K562 (cell line): ENCODE measurements at regions not wholly inside any gene's neighbourhood (a gene's known extent, or its start where the extent isn't known, plus 50 kb on each side); places are given as distances from the start of the nearest gene placed in this dataset.

Experiments
- CBFB ChIP-seq: sonication (generic); formaldehyde crosslinking; IDR thresholded peaks from 2 replicates; pipeline ENCODE4 v1.4.0; 2020; ENCODE audit warnings: mild to moderate bottlenecking, missing genetic modification reagents
- CBX1 ChIP-seq: sonication (generic); IDR thresholded peaks from 2 replicates; pipeline ENCODE4 v1.6.1; 2016; ENCODE audit warnings: antibody characterized with exemption, low read depth, mild to moderate bottlenecking
- CREB5 ChIP-seq: fragments of 250-450 bp; sonication (Bioruptor Pico); IDR thresholded peaks from 2 replicates; pipeline ENCODE4 v1.5.0; 2020; ENCODE audit warnings: mild to moderate bottlenecking
- EP300 ChIP-seq: IDR thresholded peaks from 2 replicates; pipeline ENCODE4 v1.6.1; 2012; ENCODE audit warnings: low read length, improper control_type of control experiment
- GTF2A2 ChIP-seq: IDR thresholded peaks from 2 replicates; pipeline ENCODE4 v1.6.1; 2016; ENCODE audit warnings: mild to moderate bottlenecking, missing genetic modification characterization, missing compliant biosample characterization
- GTF2F1 ChIP-seq: IDR thresholded peaks from 2 replicates; pipeline ENCODE4 v1.6.1; 2011; ENCODE audit warnings: low read depth, low read length, improper control_type of control experiment
- HES1 ChIP-seq: fragments of 450-650 bp; IDR thresholded peaks from 2 replicates; pipeline ENCODE4 v1.6.1; 2016; ENCODE audit warnings: low read depth, mild to moderate bottlenecking, moderate library complexity
- KLF1 ChIP-seq: fragments of 450-650 bp; IDR thresholded peaks from 2 replicates; pipeline ENCODE4 v1.6.1; 2016; ENCODE audit warnings: missing genetic modification characterization, missing compliant biosample characterization
- MAZ ChIP-seq, 2 experiments: fragments of 450-650 bp in 1 of 2; sonication (generic) in 1 of 2; formaldehyde crosslinking; IDR thresholded peaks in 1 of 2; conservative IDR thresholded peaks in 1 of 2; 2 replicates each; pipeline versions ENCODE4 v1.4.0 to v1.5.0; 2020; ENCODE audit warnings: mild to moderate bottlenecking in 1 of 2, missing genetic modification reagents in 1 of 2
- PCBP2 ChIP-seq: fragments of 200-400 bp; formaldehyde crosslinking; IDR thresholded peaks from 2 replicates; pipeline ENCODE4 v1.6.1; 2018; ENCODE audit warnings: low read length, low read depth, mild to moderate bottlenecking, moderate library complexity; ENCODE audit not compliant: poor library complexity, severe bottlenecking
- PTRF ChIP-seq: fragments of 450-650 bp; IDR thresholded peaks from 2 replicates; pipeline ENCODE4 v1.6.1; 2016; ENCODE audit warnings: mild to moderate bottlenecking, missing genetic modification characterization, missing compliant biosample characterization
- SMARCB1 ChIP-seq: IDR thresholded peaks from 2 replicates; pipeline ENCODE4 v1.6.1; 2011; ENCODE audit warnings: improper control_type of control experiment, low read depth; ENCODE audit not compliant: insufficient read length
- TAF1 ChIP-seq: IDR thresholded peaks from 2 replicates; pipeline ENCODE4 v1.6.1; 2011; ENCODE audit warnings: mild to moderate bottlenecking, low read length, moderate library complexity; ENCODE audit not compliant: insufficient read depth, control insufficient read depth, severe bottlenecking; ENCODE audit errors: extremely low read depth
- THAP7 ChIP-seq: fragments of 250-450 bp; sonication (Bioruptor Pico); IDR thresholded peaks from 2 replicates; pipeline ENCODE4 v1.5.0; 2021
- THRA ChIP-seq: fragments of 450-650 bp; IDR thresholded peaks from 2 replicates; pipeline ENCODE4 v1.6.1; 2017; ENCODE audit warnings: mild to moderate bottlenecking, moderate library complexity
- VEZF1 ChIP-seq: fragments of 200-800 bp; sonication (Bioruptor generic); IDR thresholded peaks from 2 replicates; pipeline ENCODE4 v1.6.1; 2017; ENCODE audit warnings: missing genetic modification characterization, missing compliant biosample characterization
- ZKSCAN3 ChIP-seq: fragments of 250-450 bp; sonication (Bioruptor Pico); IDR thresholded peaks from 2 replicates; pipeline ENCODE4 v1.4.0; 2020
- ZNF3 ChIP-seq: fragments of 250-450 bp; sonication (Bioruptor Pico); IDR thresholded peaks from 2 replicates; pipeline ENCODE4 v1.5.0; 2021; ENCODE audit warnings: mild to moderate bottlenecking, moderate library complexity
- ZNF311 ChIP-seq: fragments of 250-450 bp; sonication (Bioruptor Pico); IDR thresholded peaks from 2 replicates; pipeline ENCODE4 v1.4.0; 2020; ENCODE audit warnings: mild to moderate bottlenecking, moderate library complexity
- ZNF518B ChIP-seq: fragments of 250-450 bp; sonication (Bioruptor Pico); IDR thresholded peaks from 2 replicates; pipeline ENCODE4 v1.5.0; 2021; ENCODE audit warnings: mild to moderate bottlenecking, moderate library complexity
- ZNF77 ChIP-seq: fragments of 250-450 bp; sonication (Bioruptor Pico); IDR thresholded peaks from 2 replicates; pipeline ENCODE4 v1.5.0; 2020

- TF ChIP-seq PTRF (tag) = peak; percentile 69; the same call in 1 of the 2 replicates
- no peak for TF ChIP-seq ZKSCAN3
- no peak for TF ChIP-seq CBX1
- no peak for TF ChIP-seq HES1
- no peak for TF ChIP-seq THAP7 (CRISPR knock-in tag)
- no peak for TF ChIP-seq SMARCB1
- TF ChIP-seq EP300 = no peak
- TF ChIP-seq VEZF1 (CRISPR knock-in tag) = no peak
- no peak for TF ChIP-seq ZNF518B
- TF ChIP-seq KLF1 = no peak
- TF ChIP-seq CREB5 (CRISPR knock-in tag) = no peak
- TF ChIP-seq ZNF77 (CRISPR knock-in tag) = no peak
- TF ChIP-seq THRA = no peak
- no peak for TF ChIP-seq ZNF3 (CRISPR knock-in tag)
- no peak for TF ChIP-seq GTF2F1
- TF ChIP-seq ZNF311 = peak; percentile 58
- no peak for TF ChIP-seq CBFB (CRISPR knock-in tag)
- TF ChIP-seq TAF1 = no peak
- TF ChIP-seq PCBP2 = no peak
- peak in 1 of 2 experiments; percentile 27; a peak in 1 of 4 replicates for TF ChIP-seq MAZ (CRISPR knock-in tag; conservative IDR thresholded peaks at IDR 0.05 in 1 of 2, IDR thresholded peaks at IDR 0.05 in 1 of 2)
- TF ChIP-seq GTF2A2 (tag) = no peak
These were observed 105.1 kb upstream of the DCN start (continued) for GRCh38 chr12:91287753-91288152.
